K562 (cell line): ENCODE measurements at regions not wholly inside any gene's neighbourhood (a gene's known extent, or its start where the extent isn't known, plus 50 kb on each side); places are given as distances from the start of the nearest gene placed in this dataset.

Experiments
- ATAC-seq: fragments of 200-7000 bp; cut with Tn5 transposase; 3 replicates; pipeline ENCODE4 v1.9.1; 2020; ENCODE audit warnings: moderate library complexity
- BruUV-seq: library from RNA; stranded (reverse); fragments of 400-500 nt; replicated peaks from 2 replicates; lab custom pipeline; 2021; lab: Mats Ljungman, UMichigan
- CTCF ChIA-PET: fragments of 300-600 bp; formaldehyde crosslinking; extraction: SDS; loops from one replicate; lab custom pipeline; 2021; ENCODE audit warnings: low intra/inter-chr PET ratio; lab: Yijun Ruan, JAX
- POLR2A ChIA-PET: fragments of 300-600, 350-650 bp; sonication (Branson Sonifier 250); formaldehyde crosslinking; extraction: SDS; loops from one replicate; lab custom pipeline; 2021; ENCODE audit warnings: antibody characterized with exemption, inconsistent platforms; lab: Yijun Ruan, JAX
- DNase-seq, 4 experiments: peaks; one replicate each; pipeline versions ENCODE4 v3.0.0 to v3.0.0-alpha.2; 2011 to 2018; ENCODE audit warnings: low spot score in 3 of 4, mixed read lengths in 3 of 4; ENCODE audit errors: extremely low read depth in 1 of 4
- FAIRE-seq: peaks from 2 replicates; lab custom pipeline; 2011; peaks lifted over from hg19 to GRCh38; lab: Jason Lieb, UNC
- H2AFZ ChIP-seq: 2 replicates; pipeline ENCODE4 v1.6.0; 2011; ENCODE audit warnings: low read depth, low read length, control low read depth, inconsistent platforms
- H3K27ac ChIP-seq: fragments of 200-600 bp; 3 replicates; pipeline ENCODE4 v1.8.0; 2011; ENCODE audit warnings: low read depth, mild to moderate bottlenecking, control low read depth, inconsistent platforms, low read length, moderate library complexity, mixed read lengths; ENCODE audit errors: extremely low read depth
- H3K27me3 ChIP-seq, 2 experiments: fragments of 300-600 bp in 1 of 2; 2 replicates in 1 of 2; 3 replicates in 1 of 2; pipeline versions ENCODE4 v1.6.0 to v1.8.0; 2011; ENCODE audit warnings: inconsistent platforms in 2 of 2, low read length in 2 of 2, mild to moderate bottlenecking in 1 of 2, mixed read lengths in 1 of 2, moderate library complexity in 1 of 2; ENCODE audit not compliant: control insufficient read depth in 2 of 2, insufficient read depth in 2 of 2
- H3K36me3 ChIP-seq: fragments of 300-600 bp; 3 replicates; pipeline ENCODE4 v1.8.0; 2011; ENCODE audit warnings: mild to moderate bottlenecking, low read length, inconsistent platforms; ENCODE audit not compliant: control insufficient read depth, insufficient read depth
- H3K4me1 ChIP-seq, 2 experiments: fragments of 200-600 bp in 1 of 2; replicated peaks in 1 of 2; 2 replicates in 1 of 2; 3 replicates in 1 of 2; pipeline versions ENCODE4 v1.5.1 to v1.8.0; 2011; ENCODE audit warnings: inconsistent platforms in 2 of 2, low read length in 2 of 2, mild to moderate bottlenecking in 1 of 2, mixed read lengths in 1 of 2, moderate library complexity in 1 of 2; ENCODE audit not compliant: control insufficient read depth in 2 of 2, insufficient read depth in 2 of 2
- H3K4me2 ChIP-seq: 2 replicates; pipeline ENCODE4 v1.6.1; 2011; ENCODE audit warnings: low read length, control low read depth, inconsistent platforms, mixed read lengths; ENCODE audit not compliant: insufficient read depth
- H3K4me3 ChIP-seq: fragments of 200-600 bp; sonication (generic), shearing (Covaris generic); 2 replicates; pipeline ENCODE4 v1.5.1; 2016; ENCODE audit warnings: control low read depth, inconsistent platforms
- H3K79me2 ChIP-seq: fragments of 200-600 bp; 3 replicates; pipeline ENCODE4 v1.8.0; 2011; ENCODE audit warnings: low read length, inconsistent platforms; ENCODE audit not compliant: control insufficient read depth, insufficient read depth
- H3K9ac ChIP-seq, 2 experiments: 2 replicates each; pipeline versions ENCODE4 v1.6.0 to v1.6.1; 2011; ENCODE audit warnings: low read depth in 2 of 2, low read length in 2 of 2, control low read depth in 1 of 2, inconsistent platforms in 1 of 2, mild to moderate bottlenecking in 1 of 2, mixed read lengths in 1 of 2; ENCODE audit not compliant: insufficient read depth in 1 of 2
- H3K9me1 ChIP-seq: one replicate; pipeline ENCODE4 v1.6.0; 2011; ENCODE audit warnings: inconsistent platforms, mild to moderate bottlenecking, low read length, moderate library complexity; ENCODE audit not compliant: control insufficient read depth, insufficient read depth
- H3K9me3 ChIP-seq: replicated peaks from 2 replicates; pipeline ENCODE4 v1.5.1; 2011; ENCODE audit warnings: low read depth, low read length, inconsistent platforms; ENCODE audit not compliant: control insufficient read depth, insufficient read depth
- H4K20me1 ChIP-seq: replicated peaks from 2 replicates; pipeline ENCODE4 v1.6.1; 2011; ENCODE audit warnings: low read length, inconsistent platforms, mixed read lengths; ENCODE audit not compliant: control insufficient read depth, insufficient read depth
- ARHGAP35 ChIP-seq: fragments of 450-650 bp; IDR thresholded peaks from 2 replicates; pipeline ENCODE4 v1.6.1; 2018; ENCODE audit not compliant: partially characterized antibody
- CGGBP1 ChIP-seq: fragments of 250-450 bp; sonication (Bioruptor Pico); IDR thresholded peaks from 2 replicates; pipeline ENCODE4 v1.9.0; 2021; ENCODE audit warnings: mild to moderate bottlenecking
- KDM5B ChIP-seq: fragments of 200-600 bp; sonication (generic); IDR thresholded peaks from 2 replicates; pipeline ENCODE4 v1.6.1; 2012; ENCODE audit warnings: low read depth, mild to moderate bottlenecking, moderate library complexity, low read length, control low read depth, inconsistent platforms; ENCODE audit not compliant: insufficient replicate concordance
- MEF2D ChIP-seq: conservative IDR thresholded peaks from 2 replicates; pipeline ENCODE4 v1.6.1; 2016; ENCODE audit warnings: low read depth, missing genetic modification characterization, missing compliant biosample characterization
- RBBP5 ChIP-seq: fragments of 200-600 bp; sonication (generic); IDR thresholded peaks from 2 replicates; pipeline ENCODE4 v1.6.1; 2012; ENCODE audit warnings: borderline replicate concordance, mild to moderate bottlenecking, low read length, control low read depth, inconsistent platforms; ENCODE audit not compliant: insufficient read depth, poor library complexity, severe bottlenecking
- SMARCA5 ChIP-seq: fragments of 450-650 bp; IDR thresholded peaks from 2 replicates; pipeline ENCODE4 v1.6.1; 2016
- SMARCB1 ChIP-seq: IDR thresholded peaks from 2 replicates; pipeline ENCODE4 v1.6.1; 2011; ENCODE audit warnings: improper control_type of control experiment, low read depth; ENCODE audit not compliant: insufficient read length
- TCF3 ChIP-seq: sonication (generic); formaldehyde crosslinking; IDR thresholded peaks from 2 replicates; pipeline ENCODE4 v1.4.0; 2020; ENCODE audit warnings: mild to moderate bottlenecking, missing genetic modification reagents
- TCF7L2 ChIP-seq: fragments of 150-350 bp; IDR thresholded peaks from 2 replicates; pipeline ENCODE4 v1.6.1; 2016; ENCODE audit warnings: low read depth, mild to moderate bottlenecking, low read length, moderate library complexity
- WHSC1 ChIP-seq: IDR thresholded peaks from one replicate; pipeline ENCODE4 v1.6.1; 2012; ENCODE audit warnings: low read length, control low read depth, inconsistent platforms
- ZNF75A ChIP-seq: fragments of 450-650 bp; formaldehyde crosslinking; IDR thresholded peaks from 2 replicates; pipeline ENCODE4 v1.4.0; 2020; ENCODE audit warnings: mild to moderate bottlenecking
- WGBS: fragments of 100-300 bp; shearing (Covaris generic); methylation state at CpG from one replicate; pipeline ENCODE4 v1.1.6; 2016; ENCODE audit warnings: low coverage, mixed read lengths; ENCODE audit not compliant: insufficient coverage; ENCODE audit errors: missing lambda C conversion rate; 5-methylcytosine and 5-hydroxymethylcytosine counted together
- in situ Hi-C: fragments of 300-500 bp; cut with MboI; formaldehyde crosslinking; loops from 4 replicates; pipeline ENCODE4 v1.15.0; 2018; ENCODE audit warnings: inconsistent platforms, mixed read lengths
- intact Hi-C: fragments of 100-400 bp; cut with micrococcal nuclease; formaldehyde crosslinking; loops from 2 replicates; pipeline ENCODE4 v1.14.2; 2022

GRCh38 chr14:84704601-84705000, 825.3 kb upstream of the FLRT2 start:
- Histone ChIP-seq H3K27me3 (no peaks in the 10 kb centered on the region), H3K9me3 (no peaks in the 10 kb centered on the region), H3K4me1 (no peaks in the 10 kb centered on the region), H3K9ac (no peak overlapping the region), H3K4me2 (no peak overlapping the region), H2AFZ (no peak overlapping the region), H3K4me3 (no peak overlapping the region), H3K27ac (no peak overlapping the region), H4K20me1 (no peaks in the 10 kb centered on the region), H3K36me3 (no peaks in the 10 kb centered on the region), H3K79me2 (no peaks in the 10 kb centered on the region), H3K9me1 (no peaks in the 10 kb centered on the region)
- FAIRE-seq (no peak), ATAC-seq (no peak), DNase-seq (no peak)
- WGBS, result 6% methylated on average over 2 of the region's 2 CpGs
- in situ Hi-C loops (no loop called here), intact Hi-C loops (no loop called here)
- TF ChIP-seq KDM5B (no peak), RBBP5 (no peak), SMARCB1 (no peak), ZNF75A (CRISPR knock-in tag) (no peak), WHSC1 (no peak), ARHGAP35 (no peak)
- no TSS peak for BruUV-seq
- POLR2A ChIA-PET, result no interaction called here
- CTCF ChIA-PET, result no interaction called here

GRCh38 chr14:84707830-84708229, 822.1 kb upstream of the FLRT2 start:
- no peak for DNase-seq
- Histone ChIP-seq H3K4me2 (no peak overlapping the region), H3K9me1 (no peaks in the 10 kb centered on the region), H3K4me1 (no peaks in the 10 kb centered on the region), H3K4me3 (no peak overlapping the region), H3K27me3 (no peaks in the 10 kb centered on the region), H3K9ac (no peak overlapping the region), H3K27ac (no peak overlapping the region), H3K9me3 (no peaks in the 10 kb centered on the region), H3K79me2 (no peaks in the 10 kb centered on the region), H2AFZ (no peak overlapping the region), H3K36me3 (no peaks in the 10 kb centered on the region), H4K20me1 (no peaks in the 10 kb centered on the region)
- ChIA-PET POLR2A (no interaction called here), CTCF (no interaction called here)
- FAIRE-seq, result no peak
- no TSS peak for BruUV-seq
- in situ Hi-C loops, result no loop called here
- ATAC-seq, result no peak
- WGBS, result no CpG with 5 or more reads among the region's 1 CpG
- intact Hi-C loops, result no loop called here
- TF ChIP-seq CGGBP1 (CRISPR knock-in tag), result no peak
- no peak for TF ChIP-seq SMARCA5
- no peak for TF ChIP-seq TCF3
- TF ChIP-seq MEF2D (tag), result no peak
- TF ChIP-seq TCF7L2, result no peak
- TF ChIP-seq, all 486 proteins: peak for 0
